HG02852 (cell line): ENCODE measurements at regions not wholly inside any gene's neighbourhood (a gene's known extent, or its start where the extent isn't known, plus 50 kb on each side); places are given as distances from the start of the nearest gene placed in this dataset.

ENCODE experiments used
- ATAC-seq: cut with Tn5 transposase; IDR thresholded peaks from one replicate; pipeline ENCODE4 v1.9.1; 2021; ENCODE audit warnings: mild to moderate bottlenecking, moderate library complexity; ENCODE audit not compliant: unreplicated experiment

- ATAC-seq: no peak
These were observed 665.0 kb downstream of the NTRK3 start for GRCh38 chr15:87591582-87591981.

- ATAC-seq: no peak
These were observed 665.5 kb downstream of the NTRK3 start for GRCh38 chr15:87591042-87591441.

- no peak for ATAC-seq
These were observed 667.4 kb downstream of the NTRK3 start for GRCh38 chr15:87589134-87589533.

GRCh38 chr15:87582169-87582568, 674.4 kb downstream of the NTRK3 start:
- no peak for ATAC-seq

- no peak for ATAC-seq
These were observed 677.0 kb downstream of the NTRK3 start for GRCh38 chr15:87579537-87579936.

- ATAC-seq: no peak
These were observed 677.8 kb downstream of the NTRK3 start for GRCh38 chr15:87578776-87579175.

- no peak for ATAC-seq
These were observed 679.2 kb downstream of the NTRK3 start for GRCh38 chr15:87577336-87577735.

GRCh38 chr15:87576486-87577176, 679.9 kb downstream of the NTRK3 start:
- ATAC-seq: no peak

- ATAC-seq: no peak
These were observed 680.6 kb downstream of the NTRK3 start for GRCh38 chr15:87575896-87576473.

GRCh38 chr15:87573534-87573933, 683.0 kb downstream of the NTRK3 start:
- ATAC-seq: no peak

GRCh38 chr15:87573039-87573438, 683.5 kb downstream of the NTRK3 start:
- no peak for ATAC-seq

- ATAC-seq: no peak
These were observed 684.1 kb downstream of the NTRK3 start for GRCh38 chr15:87572381-87572910.

GRCh38 chr15:87570206-87570605, 686.3 kb downstream of the NTRK3 start:
- no peak for ATAC-seq

GRCh38 chr15:87569581-87569980, 687.0 kb downstream of the NTRK3 start:
- no peak for ATAC-seq

GRCh38 chr15:87567406-87568030, 689.0 kb downstream of the NTRK3 start:
- ATAC-seq: no peak

GRCh38 chr15:87566236-87566635, 690.3 kb downstream of the NTRK3 start:
- no peak for ATAC-seq

GRCh38 chr15:87564681-87565080, 691.9 kb downstream of the NTRK3 start:
- ATAC-seq: no peak

- no peak for ATAC-seq
These were observed 692.7 kb downstream of the NTRK3 start for GRCh38 chr15:87563869-87564268.

GRCh38 chr15:87562203-87562602, 694.3 kb downstream of the NTRK3 start:
- no peak for ATAC-seq

GRCh38 chr15:87561641-87562040, 694.9 kb downstream of the NTRK3 start:
- ATAC-seq: no peak

- ATAC-seq: no peak
These were observed 698.7 kb downstream of the NTRK3 start for GRCh38 chr15:87557881-87558280.

- no peak for ATAC-seq
These were observed 699.7 kb downstream of the NTRK3 start for GRCh38 chr15:87556886-87557285.
